ENCODE measurements at regions not wholly inside any gene's neighbourhood (a gene's known extent, or its start where the extent isn't known, plus 50 kb on each side); places are given as distances from the start of the nearest gene placed in this dataset.

DNA sequence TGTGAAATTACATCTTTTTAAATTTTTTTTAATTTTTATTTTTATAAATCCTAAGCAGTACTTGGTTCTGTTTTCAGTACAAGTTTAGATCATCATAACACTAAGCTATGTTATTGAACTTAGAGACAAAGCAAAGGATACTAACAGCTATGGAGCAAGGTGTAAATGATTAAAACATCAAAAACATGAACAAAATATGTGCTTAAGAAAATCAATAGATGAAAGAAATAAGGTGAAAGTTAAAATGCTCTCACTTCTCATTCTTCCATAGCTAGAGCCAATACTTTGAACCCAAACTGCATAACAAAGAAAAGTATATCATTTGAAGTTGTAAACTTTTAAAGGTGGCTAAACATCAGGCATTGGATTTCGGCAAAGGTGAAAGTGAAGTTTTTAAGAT is 292.3 kb upstream of the PUM3 start:
- TF ChIP-seq, protein P1, sequence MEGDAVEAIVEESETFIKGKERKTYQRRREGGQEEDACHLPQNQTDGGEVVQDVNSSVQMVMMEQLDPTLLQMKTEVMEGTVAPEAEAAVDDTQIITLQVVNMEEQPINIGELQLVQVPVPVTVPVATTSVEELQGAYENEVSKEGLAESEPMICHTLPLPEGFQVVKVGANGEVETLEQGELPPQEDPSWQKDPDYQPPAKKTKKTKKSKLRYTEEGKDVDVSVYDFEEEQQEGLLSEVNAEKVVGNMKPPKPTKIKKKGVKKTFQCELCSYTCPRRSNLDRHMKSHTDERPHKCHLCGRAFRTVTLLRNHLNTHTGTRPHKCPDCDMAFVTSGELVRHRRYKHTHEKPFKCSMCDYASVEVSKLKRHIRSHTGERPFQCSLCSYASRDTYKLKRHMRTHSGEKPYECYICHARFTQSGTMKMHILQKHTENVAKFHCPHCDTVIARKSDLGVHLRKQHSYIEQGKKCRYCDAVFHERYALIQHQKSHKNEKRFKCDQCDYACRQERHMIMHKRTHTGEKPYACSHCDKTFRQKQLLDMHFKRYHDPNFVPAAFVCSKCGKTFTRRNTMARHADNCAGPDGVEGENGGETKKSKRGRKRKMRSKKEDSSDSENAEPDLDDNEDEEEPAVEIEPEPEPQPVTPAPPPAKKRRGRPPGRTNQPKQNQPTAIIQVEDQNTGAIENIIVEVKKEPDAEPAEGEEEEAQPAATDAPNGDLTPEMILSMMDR (IDR thresholded peaks at IDR 0.05), result no peak
- no peak for TF ChIP-seq POLR2A (IDR thresholded peaks at IDR 0.05)

Data from vagina (tissue), 2 donors.